ENCODE measurements at regions not wholly inside any gene's neighbourhood (a gene's known extent, or its start where the extent isn't known, plus 50 kb on each side); places are given as distances from the start of the nearest gene placed in this dataset.

GRCh38 chrX:30489323-30489722, 88.2 kb downstream of the TASL start:
- Histone ChIP-seq H2BK120ac (ENCODE audit: low read depth, low read length, poor library complexity, severe bottlenecking) (no peak overlapping the region), H2AFZ (ENCODE audit: low read length) (no peak overlapping the region), H3K27me3 (ENCODE audit: insufficient read depth, low read length) (no peaks in the 10 kb centered on the region), H3K9me3 (ENCODE audit: control insufficient read depth, low read depth, low read length) (no peaks in the 10 kb centered on the region), H3K23me2 (ENCODE audit: insufficient read length, low read depth, low read length, poor library complexity, severe bottlenecking) (no peaks in the 10 kb centered on the region), H3K14ac (ENCODE audit: insufficient read depth, low read length) (no peak overlapping the region), H3K23ac (ENCODE audit: insufficient read length, low read depth, low read length) (no peak overlapping the region), H2BK20ac (ENCODE audit: low read depth, low read length, poor library complexity, severe bottlenecking) (no peak overlapping the region), H3T11ph (ENCODE audit: low read length) (no peak overlapping the region), H3K4me2 (ENCODE audit: insufficient read depth, insufficient read length, low read length) (no peak overlapping the region), H3K9ac (ENCODE audit: extremely low read depth, insufficient read length, low read length) (no peak overlapping the region), H2BK5ac (ENCODE audit: insufficient read length, low read length) (no peak overlapping the region), H3K79me1 (ENCODE audit: insufficient read depth, low read depth, low read length, poor library complexity, severe bottlenecking) (no peaks in the 10 kb centered on the region), H3K4ac (ENCODE audit: low read depth, low read length) (no peak overlapping the region), H3K4me1 (ENCODE audit: insufficient read depth, low read length) (no peaks in the 10 kb centered on the region), H3K79me2 (ENCODE audit: insufficient read depth, low read length) (no peaks in the 10 kb centered on the region), H4K91ac (ENCODE audit: insufficient read length, low read depth, low read length) (no peak overlapping the region), H2BK15ac (ENCODE audit: low read depth, low read length) (no peak overlapping the region), H4K20me1 (ENCODE audit: control insufficient read depth, insufficient read depth, insufficient read length) (no peaks in the 10 kb centered on the region), H3K27ac (ENCODE audit: insufficient read length, low read depth, low read length) (no peak overlapping the region), H4K5ac (ENCODE audit: insufficient read length, low read depth, low read length) (no peak overlapping the region), H4K8ac (replicated peaks; ENCODE audit: insufficient read length, low read depth, low read length) (no peak overlapping the region), H2BK12ac (ENCODE audit: insufficient read length, low read depth, low read length) (no peak overlapping the region), H3K56ac (ENCODE audit: insufficient read length, low read depth, low read length) (no peak overlapping the region), H2AK5ac (ENCODE audit: insufficient read length, low read length) (no peak overlapping the region), H3K18ac (ENCODE audit: insufficient read length, low read depth, low read length) (no peak overlapping the region)
- no peak overlapping the region for H3K4me3 Mint-ChIP-seq
- no peak overlapping the region for H3K27ac Mint-ChIP-seq
- no peaks in the 10 kb centered on the region for H3K27me3 Mint-ChIP-seq (ENCODE audit: low read depth)
- H3K36me3 Mint-ChIP-seq (ENCODE audit: insufficient read depth in 1 of 3, low read depth in 3 of 3) = no peaks in the 10 kb centered on the region; a peak in 3 of 7 replicates
- no peak for DNase-seq
- no CpG with 5 or more reads among the region's 2 CpGs for WGBS (ENCODE audit: extremely low coverage, insufficient read length, low lambda C conversion rate)
- peak; percentile 53 for TF ChIP-seq CTCF (conservative IDR thresholded peaks at IDR 0.05)
- peaks cover 10 to 61% of the 10 kb centered on the region in 2 experiments for H3K9me3 Mint-ChIP-seq
- H3K4me1 Mint-ChIP-seq = peaks cover 0 to 3% of the 10 kb centered on the region in 2 experiments; a peak in 2 of 4 replicates
